HG03469 (cell line): ENCODE measurements at regions not wholly inside any gene's neighbourhood (a gene's known extent, or its start where the extent isn't known, plus 50 kb on each side); places are given as distances from the start of the nearest gene placed in this dataset.

Experiments
- ATAC-seq: cut with Tn5 transposase; IDR thresholded peaks from one replicate; pipeline ENCODE4 v1.9.1; 2021; ENCODE audit warnings: mild to moderate bottlenecking, moderate library complexity, moderate number of reproducible peaks; ENCODE audit not compliant: unreplicated experiment

DNA sequence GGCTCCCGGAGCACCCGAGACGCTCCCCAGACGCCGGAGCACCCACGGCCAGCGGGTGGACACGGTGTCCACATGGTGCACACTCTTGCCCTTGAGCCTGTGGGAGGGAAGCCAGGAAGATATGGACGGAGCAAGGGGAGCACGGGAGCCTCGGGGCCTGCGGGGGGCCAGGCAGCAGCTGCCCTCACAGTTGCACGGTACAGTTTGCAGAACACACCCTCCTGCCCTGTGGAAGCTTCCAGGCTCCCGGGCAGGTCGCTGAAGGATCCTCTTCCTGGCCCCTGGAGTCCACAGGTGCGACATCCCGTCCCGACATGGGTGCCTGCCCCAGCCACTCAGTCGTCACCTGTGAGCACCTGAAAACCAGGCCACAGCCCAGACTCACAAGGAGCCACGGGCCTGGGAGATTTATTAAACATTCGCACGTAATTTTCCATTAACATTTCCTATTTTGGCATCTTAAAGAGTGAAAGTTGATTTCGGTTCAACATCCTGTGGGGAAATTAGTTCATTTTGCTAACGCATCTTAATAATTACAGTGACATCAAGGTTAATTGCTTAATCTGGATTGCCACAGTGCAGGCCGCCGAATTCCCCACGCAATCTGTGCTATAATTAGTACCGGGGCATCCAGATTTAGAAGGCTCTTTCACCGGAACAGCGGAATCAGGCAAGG is 253.3 kb downstream of the BRD1 start:
- ATAC-seq = no peak

DNA sequence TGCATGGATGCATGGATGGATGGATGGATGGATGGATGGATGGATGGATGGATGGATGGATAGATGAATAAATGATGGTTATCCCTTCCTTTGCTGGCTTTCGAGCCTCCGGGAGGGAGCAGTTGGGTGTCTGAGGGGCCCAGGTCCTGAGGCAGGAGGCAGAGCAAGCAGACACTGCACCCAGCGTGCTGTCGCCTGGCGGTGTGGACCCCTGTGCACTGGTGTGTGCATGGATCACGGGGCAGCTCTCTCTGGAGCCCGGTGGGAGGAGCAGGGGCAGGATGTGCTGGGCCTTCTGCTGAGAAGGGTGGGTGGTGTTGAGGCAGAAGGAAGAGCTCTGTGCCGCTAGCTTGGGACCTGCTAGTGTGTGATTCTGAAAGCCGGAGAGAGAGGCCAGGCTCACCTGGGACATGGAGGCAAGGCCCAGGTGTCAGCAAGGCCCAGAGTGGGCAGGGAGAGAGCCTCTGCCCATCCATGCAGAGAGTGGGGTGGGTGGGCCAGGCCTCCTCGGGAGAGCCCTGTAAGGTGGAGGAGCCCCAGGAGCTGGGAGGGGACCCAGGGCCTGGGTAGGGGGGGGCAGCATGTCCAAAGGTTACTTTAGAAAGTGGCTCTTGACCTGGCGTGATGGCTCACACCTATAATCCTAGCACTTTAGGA is 254.4 kb downstream of the BRD1 start:
- ATAC-seq = no peak

DNA sequence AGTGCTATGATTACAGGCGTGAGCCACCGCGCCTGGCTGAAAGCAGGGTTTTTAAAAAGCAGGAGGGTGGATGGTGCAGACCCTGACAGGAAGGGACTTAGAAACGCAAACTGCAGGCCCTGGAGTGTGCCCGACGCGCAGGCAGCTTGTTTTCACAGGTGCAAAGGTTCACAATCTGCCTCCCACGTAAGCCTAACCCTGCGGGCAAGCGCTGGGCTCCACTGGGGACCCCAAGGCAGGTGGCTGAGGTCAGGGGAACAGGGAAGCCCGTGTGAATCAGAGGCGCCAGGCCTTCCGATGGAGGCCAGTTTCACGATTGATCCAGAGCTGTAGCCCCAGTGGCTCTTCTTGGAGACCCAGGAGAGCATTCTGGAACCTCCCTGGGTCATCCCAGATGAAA is 256.3 kb downstream of the BRD1 start:
- no peak for ATAC-seq

- ATAC-seq = no peak
These were observed 257.4 kb downstream of the BRD1 start for GRCh38 chr22:49570032-49570848.

DNA sequence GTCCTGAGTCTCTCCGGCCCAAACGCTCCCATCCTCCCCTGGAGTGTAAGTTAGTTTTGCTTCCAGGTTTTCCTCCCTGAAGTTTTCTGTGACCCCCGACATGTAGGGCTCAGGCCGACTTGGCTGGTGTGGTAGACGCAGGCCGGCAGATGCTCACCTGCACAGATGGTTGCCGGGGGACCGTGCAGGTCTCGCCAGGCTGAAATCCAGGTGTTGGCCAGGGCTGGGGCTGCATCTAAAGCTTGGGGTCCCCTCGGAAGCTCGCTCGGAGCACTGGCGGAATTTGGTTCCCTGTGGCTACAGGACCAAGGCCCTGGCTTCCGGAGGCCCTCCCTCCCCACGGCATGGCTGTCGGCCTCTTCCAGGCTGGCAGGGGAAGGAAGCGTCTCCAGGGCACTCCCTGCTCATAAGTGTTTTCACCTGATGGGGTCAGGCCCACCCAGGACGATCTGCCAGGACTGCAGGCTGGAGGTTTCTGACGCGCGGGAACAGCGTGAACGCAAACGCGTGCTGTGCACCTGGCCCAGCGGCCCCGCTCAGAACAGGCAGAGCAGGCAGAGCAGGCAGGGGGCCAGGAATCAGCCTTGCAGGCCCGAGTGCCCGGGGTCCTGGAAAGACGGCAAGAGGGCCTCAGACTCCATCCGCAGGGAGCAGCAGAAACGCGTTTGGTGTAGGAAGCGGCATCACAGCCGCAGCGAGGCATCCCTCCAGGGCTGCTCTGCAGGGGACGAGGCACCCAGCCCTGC is 258.2 kb downstream of the BRD1 start:
- ATAC-seq = no peak

DNA sequence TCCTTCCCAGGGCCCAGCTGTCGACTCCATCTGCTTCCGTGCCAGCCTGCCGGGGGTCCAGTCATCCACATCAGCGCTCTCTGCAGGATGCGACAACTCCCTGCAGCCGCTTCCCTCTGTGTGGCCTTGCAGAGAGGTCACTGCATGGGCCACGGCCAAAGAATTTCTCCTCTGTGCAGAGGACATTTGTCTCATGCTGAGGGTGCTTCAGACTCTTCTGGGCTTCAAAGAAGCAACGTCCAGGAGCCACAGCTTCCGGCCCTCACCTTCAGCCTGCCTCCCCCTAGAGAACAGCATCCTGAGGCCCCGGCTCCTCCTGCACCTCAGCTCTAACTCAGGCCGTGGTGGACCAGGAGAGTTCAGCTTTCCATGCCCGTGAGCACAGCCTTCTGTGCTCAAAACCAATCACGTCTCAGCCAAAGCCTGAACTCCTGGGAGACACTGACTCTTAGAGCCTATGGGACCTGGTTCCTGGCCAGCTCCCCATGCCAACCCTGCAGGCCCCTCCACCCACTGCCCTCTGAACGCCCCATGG is 258.9 kb downstream of the BRD1 start:
- ATAC-seq = no peak

GRCh38 chr22:49567899-49568750 is 259.5 kb downstream of the BRD1 start:
- ATAC-seq = no peak

DNA sequence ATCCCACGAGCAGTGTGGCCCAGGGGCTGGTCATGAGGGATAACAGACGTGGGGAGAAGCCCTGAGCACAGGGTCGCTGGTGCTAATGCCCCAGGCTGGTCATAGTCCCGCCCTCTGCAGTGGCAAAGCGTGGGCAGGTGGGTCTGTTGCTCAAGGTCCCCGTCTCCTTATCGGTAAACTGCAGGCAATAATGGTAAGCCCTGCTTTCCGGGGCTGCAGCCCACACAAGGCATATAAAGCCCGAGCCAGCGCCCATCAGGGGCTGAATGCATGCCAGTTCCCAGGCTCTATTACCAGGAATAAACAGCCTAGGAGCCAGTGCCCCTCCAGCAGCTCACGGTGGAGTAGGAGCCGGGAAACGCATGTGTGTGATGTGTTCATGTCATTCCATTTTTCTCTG is 261.0 kb downstream of the BRD1 start:
- no peak for ATAC-seq

- no peak for ATAC-seq
These were observed 261.5 kb downstream of the BRD1 start for GRCh38 chr22:49566141-49566541.

- ATAC-seq = no peak
These were observed 262.2 kb downstream of the BRD1 start for GRCh38 chr22:49565516-49565855.

DNA sequence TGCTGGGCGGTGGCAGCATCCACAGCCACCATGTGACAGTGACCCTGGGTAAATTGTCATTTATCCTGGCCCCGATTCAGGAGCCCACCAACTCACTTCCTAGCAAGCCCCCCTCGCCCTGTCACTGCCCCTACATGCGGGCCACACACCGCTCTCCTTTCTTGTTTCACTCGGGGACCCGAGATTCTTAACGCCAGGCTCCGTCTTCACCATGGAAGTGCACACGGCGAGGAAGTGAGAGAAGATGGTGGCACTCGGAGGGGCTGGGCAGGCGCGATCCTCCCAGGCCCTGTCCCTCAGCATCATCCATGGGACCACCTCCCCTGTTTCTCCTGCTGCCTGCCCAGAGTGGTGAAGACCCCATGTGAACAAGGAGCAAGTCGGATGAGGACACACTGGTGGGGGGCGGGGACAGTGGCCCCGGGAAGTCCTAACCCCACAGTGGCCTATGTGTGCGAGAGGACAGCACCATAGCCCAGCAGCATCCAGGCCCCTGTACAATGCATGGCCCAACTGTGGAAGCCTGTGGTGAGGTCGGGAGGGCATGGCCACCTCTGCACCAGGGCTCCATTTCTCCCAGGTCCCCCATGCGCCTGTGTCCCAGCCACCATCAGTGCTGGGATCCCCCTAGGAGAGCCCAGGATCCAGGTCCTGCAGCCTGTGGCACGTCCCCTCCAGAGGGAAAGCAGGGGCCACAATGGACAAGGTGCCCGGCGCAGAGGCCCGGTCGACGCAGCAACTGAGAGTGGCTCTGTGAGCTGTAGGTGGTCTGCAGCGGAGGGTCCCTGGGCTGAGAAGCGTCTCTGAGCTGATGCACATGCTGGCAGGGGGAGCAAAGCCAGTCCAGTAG is 262.8 kb downstream of the BRD1 start:
- no peak for ATAC-seq

GRCh38 chr22:49564054-49564453 is 263.6 kb downstream of the BRD1 start:
- no peak for ATAC-seq

DNA sequence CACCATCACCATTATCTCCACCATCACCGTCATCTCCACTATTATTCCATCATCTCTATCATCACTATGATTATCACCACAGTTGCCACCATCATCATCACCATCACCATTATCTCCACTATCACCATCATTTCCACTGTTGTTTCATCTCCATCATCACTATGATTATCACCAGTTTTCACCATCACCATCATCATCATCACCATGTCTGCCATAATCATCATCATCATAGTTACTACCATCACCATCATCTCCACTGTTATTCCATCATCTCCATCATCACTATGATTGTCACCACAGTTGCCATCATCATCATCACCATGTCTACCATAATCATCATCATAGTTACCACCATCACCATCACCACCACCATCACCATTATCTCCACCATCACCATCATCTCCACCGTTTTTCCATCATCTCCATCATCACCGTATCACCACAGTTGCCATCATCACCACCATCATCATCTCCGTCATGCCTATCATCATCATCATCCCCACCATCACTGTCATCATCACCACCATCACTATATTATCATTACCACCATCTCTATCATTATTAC is 264.9 kb downstream of the BRD1 start:
- ATAC-seq = no peak

GRCh38 chr22:49561976-49562375 is 265.7 kb downstream of the BRD1 start:
- ATAC-seq = no peak

- no peak for ATAC-seq
These were observed 266.3 kb downstream of the BRD1 start for GRCh38 chr22:49561338-49561737.

- no peak for ATAC-seq
These were observed 272.1 kb downstream of the BRD1 start for GRCh38 chr22:49555526-49555925.

- ATAC-seq = no peak
These were observed 272.9 kb downstream of the BRD1 start for GRCh38 chr22:49554741-49555140.

DNA sequence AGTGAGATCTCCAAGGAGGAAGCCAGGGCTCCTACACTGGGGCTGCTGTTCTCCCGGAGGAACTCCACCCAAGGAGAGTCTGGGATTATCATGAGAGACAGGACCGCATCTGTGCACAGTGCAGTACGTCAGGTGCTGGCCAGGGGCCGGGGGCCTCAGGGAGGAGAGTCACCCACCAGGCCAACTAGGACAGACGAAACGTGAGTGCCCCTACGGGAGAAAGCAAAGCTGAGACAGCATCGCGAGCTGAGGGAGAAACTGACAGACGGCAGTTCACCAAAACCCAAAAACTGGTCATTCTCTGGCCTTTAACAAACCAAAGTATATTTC is 273.4 kb downstream of the BRD1 start:
- ATAC-seq = no peak
